ENCODE measurements at regions not wholly inside any gene's neighbourhood (a gene's known extent, or its start where the extent isn't known, plus 50 kb on each side); places are given as distances from the start of the nearest gene placed in this dataset.

GRCh38 chr21:43332861-43333297, 94.1 kb downstream of the SIK1 start:
- no peak for DNase-seq (ENCODE audit: low read depth, low spot score)

GRCh38 chr21:43331962-43332828, 94.7 kb downstream of the SIK1 start:
- no peak for DNase-seq (ENCODE audit: low read depth, low spot score)

DNA sequence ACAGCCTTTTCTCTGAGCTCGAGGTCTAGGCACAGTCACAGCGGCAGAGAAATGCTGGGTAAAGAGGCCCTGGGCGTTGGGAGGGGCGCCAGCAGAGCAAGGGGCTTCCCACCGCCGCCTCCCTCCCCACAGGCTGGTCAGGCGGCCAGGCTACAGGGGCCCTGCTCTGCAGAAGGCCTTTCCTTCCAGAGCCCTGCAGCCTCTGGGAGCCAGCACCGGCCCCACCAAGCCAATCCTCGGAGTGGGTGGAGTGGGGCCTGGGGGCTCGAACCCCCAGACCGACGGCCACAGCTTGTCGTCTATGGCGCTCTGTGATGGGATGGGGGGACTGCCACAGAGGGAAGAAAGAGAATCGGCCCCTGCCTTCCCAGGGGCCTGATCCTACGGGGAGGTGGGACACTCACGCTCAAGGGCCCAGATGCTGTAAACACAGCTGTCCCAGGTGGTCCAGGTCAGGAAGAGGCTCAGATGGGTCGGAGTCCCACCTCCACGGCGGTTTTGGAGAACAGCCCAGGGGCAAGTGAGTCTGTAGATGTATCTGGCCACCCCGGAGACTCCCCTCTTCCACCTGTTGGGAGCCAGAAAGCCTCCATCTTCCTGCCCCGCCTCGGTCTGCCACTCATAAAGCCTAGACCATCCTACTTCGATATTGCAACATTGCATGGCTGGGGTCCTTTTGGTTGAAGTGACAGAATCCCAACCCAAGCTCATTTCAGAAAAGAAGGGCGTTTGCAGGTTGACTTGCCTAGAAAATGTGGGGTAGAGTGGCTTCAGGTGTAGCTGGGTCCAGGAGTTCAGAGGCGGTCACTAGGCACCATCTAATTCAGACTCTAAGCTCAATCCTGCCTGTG, 95.6 kb downstream of the SIK1 start:
- DNase-seq (ENCODE audit: low read depth, low spot score) = no peak

DNA sequence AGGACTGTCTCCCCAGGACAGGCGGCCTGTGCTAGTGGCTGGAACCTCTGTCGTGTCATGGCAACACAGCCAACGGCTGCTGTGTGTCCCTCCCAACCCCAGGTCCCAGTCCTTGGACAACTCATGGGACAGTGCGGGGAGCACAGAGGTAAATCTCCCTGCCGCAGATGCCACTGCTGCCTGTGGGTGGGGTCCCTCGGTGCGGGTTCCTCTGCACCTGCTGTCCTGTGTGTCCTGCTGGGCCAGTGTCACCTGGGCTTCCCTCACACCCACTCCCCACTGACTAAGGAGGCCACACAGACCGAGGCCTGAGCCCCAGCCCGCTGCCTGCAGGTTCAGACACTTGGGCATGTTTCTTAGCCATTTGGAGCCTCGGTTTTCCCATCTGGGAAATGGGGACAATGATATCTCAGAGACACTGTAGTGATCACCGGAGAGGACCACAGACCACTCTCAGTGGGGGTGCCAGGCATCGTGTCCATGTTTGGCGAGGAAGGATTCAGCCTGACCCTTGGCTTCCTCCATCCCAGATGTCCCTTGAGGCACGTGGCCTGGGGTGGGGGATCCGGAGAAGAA, 96.5 kb downstream of the SIK1 start:
- no peak for DNase-seq (ENCODE audit: low read depth, low spot score)

DNA sequence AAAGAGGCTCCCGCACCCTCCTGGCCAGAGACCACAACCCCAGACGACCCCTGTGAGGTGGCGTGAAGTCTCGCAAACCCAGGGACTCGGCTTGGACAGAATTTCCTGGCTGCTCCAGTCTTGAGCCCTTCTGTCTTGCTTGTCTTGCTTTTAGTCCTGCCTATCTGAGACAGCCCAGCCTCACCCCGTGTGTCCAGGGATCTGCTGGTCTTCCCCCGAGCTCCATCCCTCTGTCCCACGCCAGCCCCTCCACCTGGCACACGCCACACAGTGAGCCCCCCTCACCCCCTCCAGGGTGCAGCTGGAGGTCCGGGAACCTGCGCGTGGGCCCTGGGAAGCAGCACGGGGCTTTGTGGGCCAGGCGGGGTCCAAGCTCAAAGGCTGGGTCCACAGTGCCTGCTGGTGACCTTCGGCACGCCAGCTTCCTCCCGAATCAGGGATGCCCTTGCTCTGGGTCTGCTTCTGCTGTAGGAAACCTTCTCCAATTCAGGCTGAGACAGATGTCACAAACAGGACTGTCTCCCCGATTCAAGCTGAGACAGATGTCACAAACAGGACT, 97.1 kb downstream of the SIK1 start:
- DNase-seq (ENCODE audit: low read depth, low spot score) = no peak

GRCh38 chr21:43328958-43329691, 97.8 kb downstream of the SIK1 start:
- DNase-seq (ENCODE audit: low read depth, low spot score) = no peak

GRCh38 chr21:43328185-43328957, 98.6 kb downstream of the SIK1 start:
- DNase-seq (ENCODE audit: low read depth, low spot score) = no peak

DNA sequence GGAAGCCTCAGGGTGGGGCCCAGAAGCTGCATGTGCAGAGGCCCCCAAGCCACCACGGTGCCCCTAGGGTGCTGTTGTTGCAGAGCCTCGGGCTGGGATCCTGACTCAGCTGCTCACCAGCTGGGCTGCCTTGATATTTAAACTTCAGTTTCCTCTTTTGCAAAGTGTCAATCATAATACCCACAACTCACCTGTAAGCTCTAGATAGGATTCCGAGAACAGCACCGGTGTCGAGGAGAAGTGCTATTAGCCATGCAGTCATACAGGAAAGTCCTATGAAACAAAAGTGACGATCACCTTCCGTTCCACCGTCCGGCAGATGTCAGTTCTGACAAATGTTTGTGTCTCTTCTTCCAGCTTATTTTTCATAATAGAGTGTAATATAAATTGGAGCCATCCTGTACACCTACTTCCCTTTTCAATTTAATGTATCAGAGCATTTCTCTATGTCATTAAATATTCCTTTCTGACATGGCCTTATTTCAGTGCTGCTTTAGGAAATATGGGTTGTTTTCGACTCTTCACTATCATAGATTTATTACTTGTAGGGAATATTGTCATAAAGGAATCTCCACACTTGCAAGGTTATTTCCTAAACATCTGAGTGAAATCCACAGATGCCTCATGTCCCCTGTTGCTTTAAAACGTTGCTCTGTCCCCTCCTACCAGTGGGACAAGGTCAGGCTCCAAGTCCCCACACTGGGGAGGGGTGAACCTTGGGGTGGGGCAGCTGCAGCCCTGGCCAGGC, 100.8 kb downstream of the SIK1 start:
- no peak for DNase-seq (ENCODE audit: low read depth, low spot score)

DNA sequence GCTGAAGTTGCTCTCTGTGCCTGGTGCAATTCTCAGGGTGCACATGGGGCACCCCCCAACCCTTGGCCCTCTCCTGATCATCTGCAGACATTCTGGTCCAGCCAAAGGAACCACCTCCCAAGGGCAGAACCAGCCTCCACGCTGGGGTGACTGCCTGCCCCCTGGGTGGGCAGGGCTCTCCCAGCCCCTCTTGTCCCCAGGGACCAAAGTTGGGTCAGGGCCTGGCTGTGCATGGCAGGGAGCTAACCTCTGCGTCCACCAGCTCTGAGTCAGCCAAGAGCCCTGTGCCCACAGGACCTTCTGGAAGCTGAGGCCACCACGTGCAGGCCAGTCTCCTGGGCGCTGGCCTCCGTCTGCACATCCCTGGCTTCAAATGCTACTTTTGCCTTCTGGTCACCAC, 101.9 kb downstream of the SIK1 start:
- DNase-seq (ENCODE audit: low read depth, low spot score) = no peak

- no peak for DNase-seq (ENCODE audit: low read depth, low spot score)
These were observed 102.3 kb downstream of the SIK1 start for GRCh38 chr21:43324596-43324995.

- no peak for DNase-seq (ENCODE audit: low read depth, low spot score)
These were observed 103.5 kb downstream of the SIK1 start for GRCh38 chr21:43323244-43324005.

GRCh38 chr21:43322805-43323204, 104.1 kb downstream of the SIK1 start:
- DNase-seq (ENCODE audit: low read depth, low spot score) = no peak

DNA sequence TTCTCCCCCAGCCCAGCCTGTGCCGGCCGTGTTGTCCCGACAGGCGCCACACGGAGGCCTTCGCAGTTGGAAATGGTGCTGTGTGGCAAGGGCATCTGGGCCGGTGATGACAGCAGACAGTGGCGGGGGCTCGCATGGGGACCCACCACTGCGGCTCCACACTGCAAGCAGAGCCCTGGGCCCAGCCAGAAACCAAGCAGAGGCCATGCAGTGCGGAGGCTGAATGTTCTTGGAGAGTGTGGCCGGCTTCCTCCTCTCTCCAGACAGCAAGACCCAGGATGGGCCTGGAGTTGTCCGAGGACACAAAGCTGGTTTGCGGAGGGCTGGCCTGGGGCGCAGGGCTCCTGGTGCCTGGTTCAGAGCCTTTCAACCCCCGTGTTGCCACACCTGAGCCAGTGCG, 104.6 kb downstream of the SIK1 start:
- DNase-seq (ENCODE audit: low read depth, low spot score) = no peak

GRCh38 chr21:43321611-43322010, 105.3 kb downstream of the SIK1 start:
- DNase-seq (ENCODE audit: low read depth, low spot score) = no peak

GRCh38 chr21:43321111-43321510, 105.8 kb downstream of the SIK1 start:
- no peak for DNase-seq (ENCODE audit: low read depth, low spot score)

DNA sequence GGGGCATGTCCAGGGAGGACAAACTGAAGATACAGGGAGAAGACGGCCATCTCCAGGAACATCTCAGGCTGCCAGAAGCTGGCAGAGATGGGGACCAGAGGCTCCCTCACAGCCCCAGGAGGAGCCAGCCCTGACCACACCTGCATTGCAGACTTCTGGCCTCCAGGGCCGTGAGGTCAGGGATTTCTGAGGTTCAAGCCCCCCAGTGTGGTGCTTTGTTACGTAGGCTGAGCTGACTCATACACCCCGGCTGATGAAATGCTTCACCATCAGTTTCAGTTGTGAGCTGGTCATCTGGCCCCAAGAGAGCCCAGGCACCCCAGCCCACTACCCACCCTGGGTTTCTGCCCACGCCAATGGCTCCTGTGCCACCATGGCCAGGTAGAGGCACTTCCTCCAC, 106.4 kb downstream of the SIK1 start:
- no peak for DNase-seq (ENCODE audit: low read depth, low spot score)

DNA sequence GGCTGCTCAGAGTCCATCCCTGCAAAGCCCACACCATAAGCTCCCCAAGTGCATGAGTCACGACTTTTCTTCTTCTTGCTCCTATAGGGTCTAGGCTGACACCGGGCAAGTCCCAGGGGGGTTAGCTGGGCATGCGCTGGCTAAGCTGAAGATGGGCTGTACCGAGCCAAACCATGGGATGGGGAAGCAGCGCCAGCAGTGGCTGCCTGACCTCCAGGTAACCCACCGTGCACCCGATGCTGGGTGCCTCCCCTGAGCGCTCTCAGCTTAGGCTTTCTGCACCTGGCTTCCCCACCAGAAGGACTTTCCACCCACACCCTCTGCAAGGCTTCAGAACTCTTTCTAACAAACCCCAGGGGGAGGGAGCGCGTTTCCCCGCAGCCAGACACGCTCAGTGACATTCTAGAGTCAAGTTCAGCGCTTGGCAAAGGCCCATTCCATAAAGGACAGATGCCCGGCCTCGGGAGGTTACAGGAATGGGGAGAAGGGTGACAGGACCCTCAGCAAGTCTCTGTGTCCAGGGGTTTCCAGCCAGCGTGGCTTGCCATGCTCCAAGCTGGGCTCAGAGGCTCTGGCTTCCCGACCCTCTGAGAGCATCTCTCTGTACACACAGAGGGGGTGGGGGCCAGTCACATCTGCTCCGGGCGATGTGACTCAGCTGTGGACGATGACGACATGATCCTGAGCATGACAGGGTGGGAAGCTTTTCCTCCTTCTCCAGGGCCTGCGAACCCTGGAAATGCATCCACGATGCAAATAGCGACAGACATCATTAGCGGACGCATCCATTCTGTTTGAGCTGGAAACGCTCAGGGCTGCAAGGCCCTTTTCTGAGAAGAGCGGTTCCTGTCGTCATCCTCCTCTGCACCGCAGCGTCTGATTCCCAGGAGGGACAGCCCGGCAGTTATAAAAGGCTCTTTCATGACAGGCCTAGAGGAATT, 107.8 kb downstream of the SIK1 start:
- DNase-seq (ENCODE audit: low read depth, low spot score) = no peak

- DNase-seq (ENCODE audit: low read depth, low spot score) = no peak
These were observed 108.6 kb downstream of the SIK1 start for GRCh38 chr21:43318368-43318767.
